MG63 (cell line): ENCODE measurements at regions not wholly inside any gene's neighbourhood (a gene's known extent, or its start where the extent isn't known, plus 50 kb on each side); places are given as distances from the start of the nearest gene placed in this dataset.
"Not testable (repeated sequence)": the region's sequence is repeated elsewhere in the genome, so short reads cannot be mapped to it uniquely, and the experiment has no call there.

Experiments
- DNase-seq: peaks from one replicate; pipeline ENCODE4 v3.0.0-alpha.2; 2020
- H3K27me3 ChIP-seq: fragments of 250-450 bp; sonication (Bioruptor Pico); 2 replicates; pipeline ENCODE4 v1.5.1; 2020; ENCODE audit warnings: mild to moderate bottlenecking, moderate library complexity
- H3K36me3 ChIP-seq: fragments of 250-450 bp; sonication (Bioruptor Pico); 2 replicates; pipeline ENCODE4 v1.5.1; 2020; ENCODE audit warnings: mild to moderate bottlenecking, moderate library complexity
- H3K4me3 ChIP-seq: fragments of 250-450 bp; sonication (Bioruptor Pico); 2 replicates; pipeline ENCODE4 v1.5.1; 2020; ENCODE audit warnings: mild to moderate bottlenecking, moderate library complexity
- H3K9me3 ChIP-seq: fragments of 250-450 bp; sonication (Bioruptor Pico); 2 replicates; pipeline ENCODE4 v1.5.1; 2020; ENCODE audit warnings: mild to moderate bottlenecking, moderate library complexity

DNA sequence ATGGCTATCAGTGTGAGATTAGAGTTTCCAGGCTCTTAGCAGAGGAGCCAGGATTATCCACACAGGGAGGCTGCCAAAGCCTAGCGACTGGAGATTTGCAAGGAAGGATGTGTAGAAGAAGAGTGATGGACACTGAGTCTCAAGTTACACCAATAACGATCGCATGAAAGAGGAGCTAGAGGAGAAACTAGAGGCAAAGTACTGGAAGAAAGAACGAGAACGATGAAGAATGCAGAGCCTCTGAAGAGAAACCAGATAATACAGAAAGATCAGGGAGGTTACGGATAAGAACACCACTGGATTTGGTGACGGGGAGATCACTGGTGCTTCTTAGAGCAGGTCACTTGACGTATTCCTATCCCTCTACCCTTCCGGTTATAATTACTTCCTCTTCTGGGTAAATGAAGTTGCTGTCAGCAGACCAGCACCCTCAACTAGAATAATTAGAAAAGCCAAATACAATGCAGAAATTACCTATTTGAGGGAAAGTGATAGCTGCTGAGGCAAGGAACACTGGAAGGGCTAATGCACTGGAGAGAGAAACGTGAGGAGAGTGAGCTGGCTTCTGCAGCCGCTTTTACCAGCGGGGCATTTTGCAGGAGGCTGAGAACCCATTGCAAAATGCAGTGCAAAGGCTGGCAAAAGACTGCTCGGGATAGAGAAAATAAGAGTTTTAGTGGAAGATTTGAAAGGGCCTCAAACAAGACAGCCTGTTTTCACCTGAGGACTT lies 93.1 kb upstream of the HIF1A start:
- no peak for DNase-seq
- Histone ChIP-seq H3K4me3 (no peak overlapping the region), H3K36me3 (no peaks in the 10 kb centered on the region), H3K9me3 (no peaks in the 10 kb centered on the region), H3K27me3 (no peaks in the 10 kb centered on the region)

DNA sequence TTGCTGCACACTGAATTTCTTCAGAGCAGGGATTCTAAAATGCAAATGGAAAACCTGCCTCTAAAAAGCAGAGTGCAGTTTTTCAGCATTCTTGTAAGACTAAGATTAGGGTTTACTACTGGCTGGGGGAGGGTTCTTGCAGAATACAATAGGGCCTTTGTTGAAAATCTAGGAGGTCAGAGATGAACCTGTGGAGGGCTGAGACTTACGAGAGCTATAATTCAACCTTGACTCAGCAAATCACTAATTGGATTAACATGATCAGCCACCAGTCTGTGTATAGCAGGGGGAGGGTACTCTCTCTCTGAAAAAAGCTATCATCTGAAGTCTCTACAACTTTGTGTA lies 92.6 kb upstream of the HIF1A start:
- H3K36me3 ChIP-seq = no peaks in the 10 kb centered on the region
- no peak for DNase-seq
- no peaks in the 10 kb centered on the region for H3K27me3 ChIP-seq
- H3K9me3 ChIP-seq = no peaks in the 10 kb centered on the region
- no peak overlapping the region for H3K4me3 ChIP-seq

DNA sequence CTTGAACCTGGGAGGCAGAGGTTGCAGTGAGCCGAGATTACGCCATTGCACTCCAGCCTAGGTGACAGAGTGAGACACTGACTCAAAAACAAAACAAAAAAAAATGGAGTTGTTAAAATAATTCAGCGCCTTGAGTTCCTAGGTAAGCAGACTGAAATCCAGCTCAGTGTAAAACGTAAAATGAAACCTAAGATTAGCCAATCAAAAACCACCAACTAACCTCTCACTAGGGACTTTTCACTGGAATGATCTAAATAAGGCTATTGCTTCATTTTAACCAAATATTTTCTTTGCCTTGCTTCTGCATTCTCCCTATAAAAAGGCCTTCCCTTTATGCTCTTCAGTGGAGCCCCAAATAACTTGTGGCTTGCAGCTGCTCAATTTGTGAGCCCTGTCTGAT lies 91.6 kb upstream of the HIF1A start:
- Histone ChIP-seq H3K4me3 (no peak overlapping the region), H3K9me3 (no peaks in the 10 kb centered on the region), H3K36me3 (no peaks in the 10 kb centered on the region), H3K27me3 (no peaks in the 10 kb centered on the region)
- DNase-seq = no peak

DNA sequence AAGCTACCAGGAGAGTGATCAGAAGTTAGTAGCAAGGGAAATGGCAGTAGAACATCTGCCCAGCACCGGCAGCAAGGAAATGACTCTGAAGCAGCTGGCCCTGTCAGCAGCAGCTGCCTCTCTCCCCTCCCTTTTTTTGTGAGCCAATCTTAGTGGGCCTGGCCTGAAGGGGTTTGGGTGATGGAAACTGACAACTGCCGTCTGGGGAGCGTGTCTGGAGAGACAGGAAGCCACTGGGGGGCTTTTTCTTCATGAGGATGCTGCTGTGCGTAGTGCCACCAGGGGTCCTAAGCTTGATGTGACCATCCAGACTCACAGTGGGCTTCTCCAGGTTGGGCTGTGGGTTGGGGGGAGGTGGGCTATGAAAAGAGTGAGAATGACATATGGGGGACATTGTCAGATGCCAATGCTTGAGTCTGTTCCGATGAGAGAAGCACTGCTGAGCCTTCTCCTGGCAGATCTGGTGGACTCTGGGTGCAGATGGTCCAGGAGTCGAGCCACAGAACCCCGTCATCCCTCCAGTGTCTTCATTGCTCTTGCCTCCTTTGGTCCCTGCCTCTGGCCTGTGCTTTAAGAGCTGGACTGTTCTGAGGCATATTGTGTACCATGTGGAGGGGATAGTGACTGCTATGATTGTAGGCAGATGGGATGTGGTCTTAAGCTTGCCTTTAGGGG lies 87.6 kb upstream of the HIF1A start:
- H3K4me3 ChIP-seq = no peak overlapping the region
- no peak for DNase-seq
- H3K9me3 ChIP-seq = no peaks in the 10 kb centered on the region
- H3K27me3 ChIP-seq = no peaks in the 10 kb centered on the region
- no peaks in the 10 kb centered on the region for H3K36me3 ChIP-seq

DNA sequence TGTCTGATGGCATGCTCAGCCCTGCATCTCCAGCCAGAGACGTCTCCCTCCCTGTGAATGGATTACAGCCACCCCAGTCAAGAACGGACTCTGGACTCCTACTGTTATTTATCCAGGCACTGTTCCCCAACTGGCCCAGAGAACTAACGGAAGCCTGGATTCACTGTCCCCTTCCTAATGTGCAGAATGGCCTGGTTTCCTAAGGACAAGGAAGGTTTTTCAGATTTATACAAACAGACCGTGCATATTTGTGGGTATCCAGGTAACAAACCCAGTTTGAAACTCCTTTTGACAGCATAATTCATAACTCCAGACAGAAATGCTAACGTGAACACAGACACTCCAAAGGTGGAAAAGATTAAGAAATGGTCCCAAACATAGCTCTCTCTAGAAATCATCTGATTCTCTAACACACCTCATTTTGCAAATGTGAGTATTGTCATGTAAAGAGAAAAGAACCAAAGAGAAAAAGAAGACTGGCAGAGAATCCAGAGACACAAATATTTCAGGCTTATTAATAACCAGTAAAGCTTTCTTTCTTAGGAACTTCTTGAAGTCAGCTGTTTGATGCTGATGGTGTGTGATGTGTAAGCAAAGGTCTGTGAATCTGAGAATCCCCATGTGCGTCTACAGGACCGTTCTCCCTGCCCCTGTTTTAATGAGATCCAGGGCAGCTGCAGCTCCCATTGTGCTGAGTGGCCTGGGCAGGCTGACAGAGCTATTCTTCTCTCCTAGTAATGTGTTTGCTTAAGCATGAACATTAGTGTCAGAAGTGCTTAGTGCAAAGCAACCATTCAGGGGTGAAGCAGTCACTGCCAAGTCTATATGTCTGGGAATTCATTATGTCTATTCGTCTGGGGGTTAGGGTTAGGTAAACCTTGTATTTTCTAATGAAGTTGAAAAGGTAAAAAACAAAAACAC lies 86.8 kb upstream of the HIF1A start:
- Histone ChIP-seq H3K9me3 (no peaks in the 10 kb centered on the region), H3K27me3 (no peaks in the 10 kb centered on the region), H3K36me3 (no peaks in the 10 kb centered on the region), H3K4me3 (no peak overlapping the region)
- DNase-seq = no peak

DNA sequence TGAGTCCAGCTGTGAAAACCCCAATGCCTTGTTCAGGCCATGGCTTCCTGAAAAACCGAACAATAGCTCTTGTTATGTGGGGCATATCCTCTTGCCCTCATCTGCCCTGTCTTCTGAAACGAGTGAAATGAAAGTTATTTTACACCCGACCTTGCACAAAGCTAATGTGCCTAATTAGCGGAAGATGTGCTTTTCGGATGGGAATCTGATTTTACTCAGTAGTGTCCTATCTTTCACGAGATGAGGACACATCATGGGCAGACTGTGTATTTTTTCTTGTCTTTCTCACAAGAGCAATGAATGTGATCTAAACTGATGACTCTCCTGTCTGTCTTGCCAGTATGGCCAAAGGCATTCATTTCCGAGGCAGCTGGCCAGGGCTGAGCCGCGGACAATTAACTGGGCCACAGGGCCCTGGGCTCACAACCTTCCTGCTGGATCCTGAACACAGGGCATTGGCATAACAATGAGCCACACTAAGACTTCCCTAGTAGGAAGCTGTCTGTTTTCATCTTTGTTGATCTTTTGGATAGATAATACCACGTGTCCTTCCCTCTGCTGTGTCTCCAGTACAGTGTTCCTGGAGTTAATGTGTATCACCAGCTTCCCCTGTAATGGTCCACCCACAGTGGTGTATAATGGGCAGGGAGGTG lies 86.0 kb upstream of the HIF1A start:
- no peaks in the 10 kb centered on the region for H3K36me3 ChIP-seq
- H3K27me3 ChIP-seq = no peaks in the 10 kb centered on the region
- no peaks in the 10 kb centered on the region for H3K9me3 ChIP-seq
- H3K4me3 ChIP-seq = no peak overlapping the region
- DNase-seq = peak; percentile 81

DNA sequence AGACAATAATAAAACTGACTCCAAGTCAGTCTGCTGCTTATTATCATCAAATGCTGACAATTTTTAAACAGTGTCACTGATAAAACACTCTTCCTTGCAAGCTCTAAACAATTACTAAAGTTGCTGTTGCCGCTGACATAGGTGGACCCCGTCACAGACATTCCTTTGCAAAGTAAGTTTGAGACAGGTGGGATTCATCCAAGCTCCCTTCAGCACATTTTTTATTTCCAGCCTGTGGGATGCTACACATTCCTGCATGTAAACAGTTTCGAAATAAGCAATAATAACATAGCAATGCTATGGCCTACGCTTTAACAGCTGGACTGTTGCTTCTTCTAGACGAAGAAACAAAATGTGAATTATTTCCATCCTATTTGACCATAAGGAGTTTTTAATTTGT lies 85.4 kb upstream of the HIF1A start:
- Histone ChIP-seq H3K4me3 (no peak overlapping the region), H3K9me3 (no peaks in the 10 kb centered on the region), H3K27me3 (no peaks in the 10 kb centered on the region), H3K36me3 (no peaks in the 10 kb centered on the region)
- no peak for DNase-seq

DNA sequence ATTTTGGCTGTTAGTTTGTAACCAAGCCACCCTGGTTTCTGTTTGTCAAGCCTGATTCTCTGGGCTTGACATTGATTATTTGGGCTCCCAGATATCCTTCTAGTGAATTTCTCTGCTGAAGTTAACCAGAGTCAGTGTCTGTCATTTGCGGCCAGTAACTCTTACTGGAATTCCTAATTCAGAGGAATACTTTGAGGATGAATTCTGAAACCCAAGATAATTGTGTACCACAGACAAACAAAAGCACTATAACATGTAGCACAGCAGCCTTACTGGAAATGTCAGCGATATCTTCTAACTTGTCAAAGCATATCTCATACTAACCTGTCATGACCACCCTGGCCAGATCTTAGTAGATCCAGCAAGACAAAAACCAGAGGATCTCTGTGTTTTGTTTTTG lies 84.4 kb upstream of the HIF1A start:
- H3K9me3 ChIP-seq = no peaks in the 10 kb centered on the region
- no peaks in the 10 kb centered on the region for H3K36me3 ChIP-seq
- no peaks in the 10 kb centered on the region for H3K27me3 ChIP-seq
- no peak overlapping the region for H3K4me3 ChIP-seq
- DNase-seq = no peak

DNA sequence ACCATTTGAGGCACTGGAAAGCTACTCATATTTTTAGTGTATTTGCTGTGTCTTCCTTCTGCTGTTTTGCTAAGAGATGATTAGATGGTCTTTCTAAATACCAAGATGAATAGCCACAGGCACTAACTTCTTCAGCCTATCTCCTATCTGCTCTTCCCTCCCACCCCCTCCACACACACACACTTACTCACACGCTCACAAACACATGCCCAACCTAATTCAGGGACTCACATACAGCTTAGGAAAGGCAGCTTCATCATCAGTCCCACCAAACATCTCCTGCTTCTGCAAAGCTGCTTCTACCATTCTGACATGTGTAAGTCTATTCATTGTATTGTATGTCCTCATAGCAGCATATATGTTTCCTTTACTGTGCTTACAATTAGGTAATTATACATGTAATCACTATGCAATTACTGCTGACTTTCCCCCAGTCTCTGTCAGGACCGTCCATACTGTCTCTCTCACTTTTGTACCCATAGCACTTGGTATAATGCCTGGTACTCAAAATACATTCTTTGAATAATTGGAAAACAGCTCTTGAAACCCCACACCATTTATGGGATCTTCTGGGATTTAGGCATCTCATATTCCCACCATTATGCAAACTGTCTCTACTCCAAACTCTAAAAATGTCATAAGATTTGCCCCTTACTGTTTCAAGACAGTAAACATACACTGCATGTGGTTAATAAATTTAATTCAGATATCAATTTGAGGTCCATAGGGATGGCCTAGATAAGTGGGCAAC lies 83.3 kb upstream of the HIF1A start:
- DNase-seq = no peak
- no peaks in the 10 kb centered on the region for H3K36me3 ChIP-seq
- no peaks in the 10 kb centered on the region for H3K9me3 ChIP-seq
- H3K4me3 ChIP-seq = no peak overlapping the region
- no peaks in the 10 kb centered on the region for H3K27me3 ChIP-seq

DNA sequence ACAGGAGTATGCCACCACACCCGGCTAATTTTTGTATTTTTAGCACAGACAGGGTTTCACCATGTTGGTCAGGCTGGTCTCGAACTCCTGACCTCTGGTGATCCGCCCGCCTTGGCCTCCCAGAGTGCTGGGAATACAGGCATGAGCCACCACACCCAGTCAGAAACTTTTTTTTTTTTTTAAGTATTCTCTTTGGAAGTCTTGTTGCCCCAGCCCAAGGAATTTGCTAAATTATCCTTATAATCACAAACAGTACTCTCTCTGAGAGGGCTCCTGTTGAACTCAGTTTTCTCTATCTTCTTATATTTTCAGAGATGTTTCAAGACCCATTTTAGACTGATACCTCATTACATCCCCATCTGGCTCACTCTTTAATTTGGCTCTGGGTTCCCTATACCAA lies 82.3 kb upstream of the HIF1A start:
- not testable (repeated sequence) for H3K36me3 ChIP-seq, H3K9me3 ChIP-seq, H3K27me3 ChIP-seq, DNase-seq, H3K4me3 ChIP-seq

DNA sequence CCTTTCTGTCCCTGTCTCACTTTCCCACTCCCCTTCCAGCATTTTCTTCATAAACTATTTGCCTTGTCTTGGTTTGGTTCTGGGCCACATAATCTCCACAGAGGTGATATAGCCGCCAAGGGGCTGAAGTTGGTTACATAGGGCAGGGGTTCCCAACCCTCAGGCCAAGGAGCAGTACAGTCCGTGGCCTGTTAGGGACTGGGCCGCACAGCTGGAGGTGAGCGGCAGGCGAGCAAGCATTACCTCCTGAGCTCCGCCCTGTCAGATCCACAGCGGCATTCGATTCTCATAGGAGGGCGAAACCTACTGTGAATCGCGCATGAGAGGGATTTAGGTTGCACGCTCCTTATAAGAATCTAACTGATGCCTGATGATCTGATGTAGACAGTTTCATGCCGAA lies 80.6 kb upstream of the HIF1A start:
- Histone ChIP-seq H3K27me3 (no peaks in the 10 kb centered on the region), H3K4me3 (no peak overlapping the region), H3K9me3 (no peaks in the 10 kb centered on the region), H3K36me3 (no peaks in the 10 kb centered on the region)
- DNase-seq = no peak

DNA sequence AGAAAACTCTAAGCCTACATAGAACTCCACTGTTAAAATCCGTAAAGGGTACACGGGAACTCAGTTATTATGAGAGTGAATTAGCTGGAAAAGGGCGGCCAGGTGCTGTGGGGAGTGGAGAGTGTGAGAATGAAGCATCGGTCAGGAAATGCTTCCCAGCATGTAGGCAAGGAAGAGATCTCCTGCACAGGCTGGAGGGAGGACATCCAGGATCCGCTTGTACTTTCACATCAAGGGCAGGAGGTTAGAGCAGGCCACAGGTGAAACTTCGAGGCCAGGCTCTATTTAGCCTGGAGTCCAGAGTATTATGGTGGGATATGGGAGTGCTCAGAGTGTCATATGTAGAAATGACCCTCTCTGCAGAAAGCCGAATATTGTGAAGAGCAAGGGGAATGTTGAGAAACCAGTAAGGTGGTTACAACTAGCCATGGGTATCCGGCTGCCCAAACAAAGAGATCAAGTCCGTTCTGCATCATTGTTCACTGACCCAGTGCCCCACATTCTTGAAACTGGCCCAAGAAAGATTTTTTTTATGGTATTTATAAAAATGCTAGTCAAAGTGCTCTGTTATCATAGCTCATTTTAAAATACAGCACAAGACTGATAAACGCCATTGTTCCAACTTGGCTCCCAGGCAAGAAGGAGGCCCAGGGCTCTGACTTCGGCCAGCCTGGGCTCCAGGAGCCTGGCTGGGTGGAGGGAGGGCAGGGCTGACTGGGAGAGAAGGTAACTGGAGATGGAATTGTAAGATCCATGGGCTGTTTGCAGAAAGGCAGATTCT lies 79.4 kb upstream of the HIF1A start:
- DNase-seq = peak; percentile 40
- no peaks in the 10 kb centered on the region for H3K9me3 ChIP-seq
- H3K36me3 ChIP-seq = no peaks in the 10 kb centered on the region
- no peaks in the 10 kb centered on the region for H3K27me3 ChIP-seq
- no peak overlapping the region for H3K4me3 ChIP-seq

DNA sequence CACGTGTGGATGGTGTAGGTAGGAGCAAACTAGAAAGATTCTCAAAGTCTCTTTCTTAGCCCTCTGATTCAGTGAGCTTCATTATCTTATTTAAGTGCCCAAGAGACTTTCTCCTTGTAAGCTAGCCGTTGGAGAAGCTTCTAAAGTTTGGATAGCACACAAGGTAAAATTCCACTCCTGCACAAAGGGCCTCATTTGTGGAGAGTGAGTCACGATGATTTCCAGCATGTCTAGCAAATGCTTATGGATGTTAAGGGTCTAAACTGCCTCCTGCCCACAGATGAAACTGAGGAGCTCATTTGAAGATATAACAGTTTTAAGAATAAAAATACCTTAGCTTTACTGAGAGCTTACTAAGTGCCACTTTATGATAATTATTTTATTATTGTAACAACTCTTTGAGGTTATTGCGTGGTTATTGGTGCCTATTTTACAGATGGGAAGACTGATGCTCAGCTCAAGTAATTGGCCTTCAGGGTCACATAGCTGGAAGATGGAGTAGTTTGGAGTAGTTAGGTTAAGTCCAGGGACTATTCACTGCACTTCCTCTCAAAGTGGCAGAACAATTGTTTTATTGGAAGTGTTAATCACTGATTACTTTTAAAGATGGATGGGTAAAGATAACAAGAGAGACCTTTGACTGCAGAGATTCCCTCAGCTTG lies 78.7 kb upstream of the HIF1A start:
- no peak overlapping the region for H3K4me3 ChIP-seq
- DNase-seq = peak; percentile 19
- no peaks in the 10 kb centered on the region for H3K36me3 ChIP-seq
- H3K27me3 ChIP-seq = no peaks in the 10 kb centered on the region
- no peaks in the 10 kb centered on the region for H3K9me3 ChIP-seq

DNA sequence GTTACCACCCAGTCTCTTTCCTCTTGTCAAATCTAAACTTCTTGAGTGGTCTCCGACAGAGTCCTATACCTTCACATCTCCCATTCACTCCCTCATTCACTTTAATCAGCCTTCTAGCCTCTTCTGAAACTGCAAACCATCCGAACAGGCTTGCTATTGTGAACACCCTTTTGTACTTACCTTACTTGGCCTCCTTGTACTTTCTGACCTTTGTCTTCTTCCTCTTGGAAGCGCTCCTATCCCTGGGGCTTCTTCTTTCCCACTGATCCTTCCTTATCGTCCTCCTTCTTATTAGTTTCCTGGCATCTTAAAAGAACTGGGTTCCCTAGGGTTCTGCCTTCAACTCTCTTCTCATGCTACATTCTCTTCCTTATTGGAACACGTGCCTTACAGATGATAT lies 76.9 kb upstream of the HIF1A start:
- Histone ChIP-seq H3K4me3 (no peak overlapping the region), H3K36me3 (no peaks in the 10 kb centered on the region), H3K9me3 (no peaks in the 10 kb centered on the region), H3K27me3 (no peaks in the 10 kb centered on the region)
- DNase-seq = no peak

DNA sequence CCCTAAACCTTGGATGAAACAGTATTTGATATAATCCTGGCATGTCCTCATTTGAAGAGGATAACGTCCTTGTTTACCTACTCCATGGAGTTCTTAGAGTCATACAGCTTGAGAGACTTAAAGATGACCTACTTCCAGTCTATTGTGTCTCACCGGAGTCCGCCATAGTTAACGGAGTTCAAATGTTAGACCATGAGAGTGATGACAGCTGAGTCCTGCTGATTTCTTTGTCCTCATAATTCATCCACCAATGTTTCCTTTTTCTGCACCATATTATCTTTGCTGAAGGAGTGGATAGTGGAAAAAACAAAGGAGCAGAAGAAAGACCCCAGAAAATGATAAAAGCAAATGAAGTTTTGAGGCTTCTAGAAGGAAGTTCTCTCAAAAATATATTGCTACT lies 75.8 kb upstream of the HIF1A start:
- no peak for DNase-seq
- Histone ChIP-seq H3K27me3 (no peaks in the 10 kb centered on the region), H3K4me3 (no peak overlapping the region), H3K36me3 (no peaks in the 10 kb centered on the region), H3K9me3 (no peaks in the 10 kb centered on the region)
